WTC11 (cell line): ENCODE measurements at regions not wholly inside any gene's neighbourhood (a gene's known extent, or its start where the extent isn't known, plus 50 kb on each side); places are given as distances from the start of the nearest gene placed in this dataset.

ENCODE experiments used
- ATAC-seq: fragments of 200-7000 bp; cut with Tn5 transposase; 2 replicates; pipeline ENCODE4 v1.10.0; 2021; ENCODE audit warnings: mild to moderate bottlenecking, moderate library complexity
- CTCF ChIA-PET: fragments of 300-600 bp; sonication (Branson Sonifier 250); formaldehyde crosslinking; loops from one replicate; lab custom pipeline; 2021; ENCODE audit warnings: antibody characterized with exemption; lab: Charles Lee
- POLR2A ChIA-PET: fragments of 350-600 bp; sonication (Branson Sonifier 250); formaldehyde crosslinking; loops from one replicate; lab custom pipeline; 2021; ENCODE audit warnings: antibody characterized with exemption; lab: Charles Lee
- DNase-seq: peaks from one replicate; pipeline ENCODE4 v3.0.0; 2021; ENCODE audit warnings: low spot score
- H3K27ac Mint-ChIP-seq: 2 replicates; pipeline ENCODE4 v1.8.0; 2021; ENCODE audit warnings: mixed read lengths
- H3K27me3 Mint-ChIP-seq: 2 replicates; pipeline ENCODE4 v1.8.0; 2021; ENCODE audit warnings: low read depth, mild to moderate bottlenecking, moderate library complexity, mixed read lengths
- H3K36me3 Mint-ChIP-seq: 2 replicates; pipeline ENCODE4 v1.8.0; 2021; ENCODE audit warnings: mixed read lengths
- H3K4me1 Mint-ChIP-seq: 2 replicates; pipeline ENCODE4 v1.8.0; 2022; ENCODE audit warnings: mixed read lengths
- H3K4me3 Mint-ChIP-seq: 2 replicates; pipeline ENCODE4 v1.8.0; 2021; ENCODE audit warnings: mild to moderate bottlenecking, moderate library complexity, mixed read lengths
- H3K9me3 Mint-ChIP-seq: 2 replicates; pipeline ENCODE4 v1.8.0; 2021; ENCODE audit warnings: mixed read lengths
- EMX1 ChIP-seq: fragments of 250-450 bp; sonication (Bioruptor Pico); IDR thresholded peaks from 2 replicates; pipeline ENCODE4 v1.8.0; 2021; ENCODE audit warnings: mild to moderate bottlenecking
- ETV6 ChIP-seq: sonication (generic); formaldehyde crosslinking; IDR thresholded peaks from 2 replicates; pipeline ENCODE4 v1.8.1; 2022; ENCODE audit warnings: mild to moderate bottlenecking, missing genetic modification reagents
- FOXK1 ChIP-seq: sonication (generic); formaldehyde crosslinking; IDR thresholded peaks from 2 replicates; pipeline ENCODE4 v1.8.0; 2022; ENCODE audit warnings: mild to moderate bottlenecking, moderate library complexity, missing genetic modification reagents
- GTF2I ChIP-seq: fragments of 250-450 bp; sonication (Bioruptor Pico); conservative IDR thresholded peaks from 2 replicates; pipeline ENCODE4 v1.4.0; 2021; ENCODE audit warnings: mild to moderate bottlenecking
- NFE2L1 ChIP-seq: sonication (generic); formaldehyde crosslinking; IDR thresholded peaks from 2 replicates; pipeline ENCODE4 v1.8.1; 2023; ENCODE audit warnings: missing genetic modification reagents
- SOX15 ChIP-seq: fragments of 250-450 bp; sonication (Bioruptor Pico); IDR thresholded peaks from 2 replicates; pipeline ENCODE4 v1.9.0; 2021; ENCODE audit warnings: mild to moderate bottlenecking
- ZNF232 ChIP-seq: sonication (generic); formaldehyde crosslinking; IDR thresholded peaks from 2 replicates; pipeline ENCODE4 v1.8.0; 2022; ENCODE audit warnings: mild to moderate bottlenecking, missing genetic modification reagents
- ZNF263 ChIP-seq: sonication (generic); formaldehyde crosslinking; IDR thresholded peaks from 2 replicates; pipeline ENCODE4 v1.8.1; 2022; ENCODE audit warnings: low read depth, mild to moderate bottlenecking, moderate library complexity, missing genetic modification reagents
- TF ChIP-seq, protein P1 (sequence below): sonication (generic); formaldehyde crosslinking; IDR thresholded peaks from 2 replicates; pipeline ENCODE4 v1.8.1; 2023; ENCODE audit warnings: mild to moderate bottlenecking, missing genetic modification reagents, moderate library complexity
- TF ChIP-seq, protein P2 (sequence below): fragments of 250-450 bp; sonication (Bioruptor Pico); IDR thresholded peaks from 2 replicates; pipeline ENCODE4 v1.9.0; 2021; ENCODE audit warnings: mild to moderate bottlenecking
- TF ChIP-seq, protein P3 (sequence below): sonication (generic); formaldehyde crosslinking; IDR thresholded peaks from 2 replicates; pipeline ENCODE4 v1.8.0; 2023; ENCODE audit warnings: mild to moderate bottlenecking, missing genetic modification reagents
- TF ChIP-seq, protein P4 (sequence below): sonication (generic); formaldehyde crosslinking; IDR thresholded peaks from 2 replicates; pipeline ENCODE4 v1.8.1; 2022; ENCODE audit warnings: mild to moderate bottlenecking, missing genetic modification reagents, moderate library complexity, borderline replicate concordance
- TF ChIP-seq, protein P5 (sequence below): sonication (generic); formaldehyde crosslinking; IDR thresholded peaks from 2 replicates; pipeline ENCODE4 v1.8.1; 2022; ENCODE audit warnings: mild to moderate bottlenecking, moderate library complexity, missing genetic modification reagents
- TF ChIP-seq, protein P6 (sequence below): sonication (generic); formaldehyde crosslinking; IDR thresholded peaks from 2 replicates; pipeline ENCODE4 v1.8.1; 2023; ENCODE audit warnings: mild to moderate bottlenecking, missing genetic modification reagents, moderate library complexity

DNA sequence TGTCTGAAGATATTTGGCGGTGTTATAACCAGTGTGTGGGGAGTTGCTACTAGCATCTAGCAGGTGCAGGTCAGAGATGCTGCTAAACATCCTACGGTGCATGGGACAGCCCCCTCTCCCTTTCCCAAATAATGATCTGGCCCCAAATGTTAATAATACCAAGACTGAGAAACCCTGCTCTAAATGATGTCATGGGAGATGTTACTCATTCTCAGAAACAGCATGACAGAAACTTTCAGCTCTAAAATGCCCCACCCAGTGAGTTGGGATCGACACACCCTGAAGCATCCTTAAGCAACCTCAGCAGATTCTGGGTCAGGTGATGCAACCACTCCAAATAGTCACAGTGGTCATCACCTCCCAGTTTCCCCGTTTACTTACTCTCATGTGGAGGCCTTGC is 108.8 kb upstream of the MPP7 start:
- ChIA-PET CTCF (no interaction called here), POLR2A (no interaction called here)
- Mint-ChIP-seq H3K4me1 (no peaks in the 10 kb centered on the region), H3K36me3 (peaks cover 7% of the 10 kb centered on the region), H3K4me3 (no peak overlapping the region), H3K9me3 (peaks cover 47% of the 10 kb centered on the region), H3K27ac (no peak overlapping the region), H3K27me3 (peaks cover 4% of the 10 kb centered on the region)
- TF ChIP-seq EMX1 (CRISPR knock-in tag) = no peak
- TF ChIP-seq, protein P1, sequence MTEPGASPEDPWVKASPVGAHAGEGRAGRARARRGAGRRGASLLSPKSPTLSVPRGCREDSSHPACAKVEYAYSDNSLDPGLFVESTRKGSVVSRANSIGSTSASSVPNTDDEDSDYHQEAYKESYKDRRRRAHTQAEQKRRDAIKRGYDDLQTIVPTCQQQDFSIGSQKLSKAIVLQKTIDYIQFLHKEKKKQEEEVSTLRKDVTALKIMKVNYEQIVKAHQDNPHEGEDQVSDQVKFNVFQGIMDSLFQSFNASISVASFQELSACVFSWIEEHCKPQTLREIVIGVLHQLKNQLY (CRISPR knock-in tag) = no peak
- TF ChIP-seq SOX15 = no peak
- TF ChIP-seq ETV6 (CRISPR knock-in tag) = no peak
- TF ChIP-seq, protein P2, sequence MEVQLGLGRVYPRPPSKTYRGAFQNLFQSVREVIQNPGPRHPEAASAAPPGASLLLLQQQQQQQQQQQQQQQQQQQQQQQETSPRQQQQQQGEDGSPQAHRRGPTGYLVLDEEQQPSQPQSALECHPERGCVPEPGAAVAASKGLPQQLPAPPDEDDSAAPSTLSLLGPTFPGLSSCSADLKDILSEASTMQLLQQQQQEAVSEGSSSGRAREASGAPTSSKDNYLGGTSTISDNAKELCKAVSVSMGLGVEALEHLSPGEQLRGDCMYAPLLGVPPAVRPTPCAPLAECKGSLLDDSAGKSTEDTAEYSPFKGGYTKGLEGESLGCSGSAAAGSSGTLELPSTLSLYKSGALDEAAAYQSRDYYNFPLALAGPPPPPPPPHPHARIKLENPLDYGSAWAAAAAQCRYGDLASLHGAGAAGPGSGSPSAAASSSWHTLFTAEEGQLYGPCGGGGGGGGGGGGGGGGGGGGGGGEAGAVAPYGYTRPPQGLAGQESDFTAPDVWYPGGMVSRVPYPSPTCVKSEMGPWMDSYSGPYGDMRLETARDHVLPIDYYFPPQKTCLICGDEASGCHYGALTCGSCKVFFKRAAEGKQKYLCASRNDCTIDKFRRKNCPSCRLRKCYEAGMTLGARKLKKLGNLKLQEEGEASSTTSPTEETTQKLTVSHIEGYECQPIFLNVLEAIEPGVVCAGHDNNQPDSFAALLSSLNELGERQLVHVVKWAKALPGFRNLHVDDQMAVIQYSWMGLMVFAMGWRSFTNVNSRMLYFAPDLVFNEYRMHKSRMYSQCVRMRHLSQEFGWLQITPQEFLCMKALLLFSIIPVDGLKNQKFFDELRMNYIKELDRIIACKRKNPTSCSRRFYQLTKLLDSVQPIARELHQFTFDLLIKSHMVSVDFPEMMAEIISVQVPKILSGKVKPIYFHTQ = no peak
- TF ChIP-seq, protein P3, sequence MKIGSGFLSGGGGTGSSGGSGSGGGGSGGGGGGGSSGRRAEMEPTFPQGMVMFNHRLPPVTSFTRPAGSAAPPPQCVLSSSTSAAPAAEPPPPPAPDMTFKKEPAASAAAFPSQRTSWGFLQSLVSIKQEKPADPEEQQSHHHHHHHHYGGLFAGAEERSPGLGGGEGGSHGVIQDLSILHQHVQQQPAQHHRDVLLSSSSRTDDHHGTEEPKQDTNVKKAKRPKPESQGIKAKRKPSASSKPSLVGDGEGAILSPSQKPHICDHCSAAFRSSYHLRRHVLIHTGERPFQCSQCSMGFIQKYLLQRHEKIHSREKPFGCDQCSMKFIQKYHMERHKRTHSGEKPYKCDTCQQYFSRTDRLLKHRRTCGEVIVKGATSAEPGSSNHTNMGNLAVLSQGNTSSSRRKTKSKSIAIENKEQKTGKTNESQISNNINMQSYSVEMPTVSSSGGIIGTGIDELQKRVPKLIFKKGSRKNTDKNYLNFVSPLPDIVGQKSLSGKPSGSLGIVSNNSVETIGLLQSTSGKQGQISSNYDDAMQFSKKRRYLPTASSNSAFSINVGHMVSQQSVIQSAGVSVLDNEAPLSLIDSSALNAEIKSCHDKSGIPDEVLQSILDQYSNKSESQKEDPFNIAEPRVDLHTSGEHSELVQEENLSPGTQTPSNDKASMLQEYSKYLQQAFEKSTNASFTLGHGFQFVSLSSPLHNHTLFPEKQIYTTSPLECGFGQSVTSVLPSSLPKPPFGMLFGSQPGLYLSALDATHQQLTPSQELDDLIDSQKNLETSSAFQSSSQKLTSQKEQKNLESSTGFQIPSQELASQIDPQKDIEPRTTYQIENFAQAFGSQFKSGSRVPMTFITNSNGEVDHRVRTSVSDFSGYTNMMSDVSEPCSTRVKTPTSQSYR = no peak
- TF ChIP-seq, protein P4, sequence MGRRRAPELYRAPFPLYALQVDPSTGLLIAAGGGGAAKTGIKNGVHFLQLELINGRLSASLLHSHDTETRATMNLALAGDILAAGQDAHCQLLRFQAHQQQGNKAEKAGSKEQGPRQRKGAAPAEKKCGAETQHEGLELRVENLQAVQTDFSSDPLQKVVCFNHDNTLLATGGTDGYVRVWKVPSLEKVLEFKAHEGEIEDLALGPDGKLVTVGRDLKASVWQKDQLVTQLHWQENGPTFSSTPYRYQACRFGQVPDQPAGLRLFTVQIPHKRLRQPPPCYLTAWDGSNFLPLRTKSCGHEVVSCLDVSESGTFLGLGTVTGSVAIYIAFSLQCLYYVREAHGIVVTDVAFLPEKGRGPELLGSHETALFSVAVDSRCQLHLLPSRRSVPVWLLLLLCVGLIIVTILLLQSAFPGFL (CRISPR knock-in tag) = no peak
- TF ChIP-seq, protein P5, sequence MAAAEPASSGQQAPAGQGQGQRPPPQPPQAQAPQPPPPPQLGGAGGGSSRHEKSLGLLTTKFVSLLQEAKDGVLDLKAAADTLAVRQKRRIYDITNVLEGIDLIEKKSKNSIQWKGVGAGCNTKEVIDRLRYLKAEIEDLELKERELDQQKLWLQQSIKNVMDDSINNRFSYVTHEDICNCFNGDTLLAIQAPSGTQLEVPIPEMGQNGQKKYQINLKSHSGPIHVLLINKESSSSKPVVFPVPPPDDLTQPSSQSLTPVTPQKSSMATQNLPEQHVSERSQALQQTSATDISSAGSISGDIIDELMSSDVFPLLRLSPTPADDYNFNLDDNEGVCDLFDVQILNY (CRISPR knock-in tag) = no peak
- TF ChIP-seq ZNF232 (CRISPR knock-in tag) = no peak
- no peak for TF ChIP-seq GTF2I (CRISPR knock-in tag)
- TF ChIP-seq FOXK1 = no peak
- no peak for TF ChIP-seq ZNF263 (CRISPR knock-in tag)
- ATAC-seq (no peak), DNase-seq (no peak)

DNA sequence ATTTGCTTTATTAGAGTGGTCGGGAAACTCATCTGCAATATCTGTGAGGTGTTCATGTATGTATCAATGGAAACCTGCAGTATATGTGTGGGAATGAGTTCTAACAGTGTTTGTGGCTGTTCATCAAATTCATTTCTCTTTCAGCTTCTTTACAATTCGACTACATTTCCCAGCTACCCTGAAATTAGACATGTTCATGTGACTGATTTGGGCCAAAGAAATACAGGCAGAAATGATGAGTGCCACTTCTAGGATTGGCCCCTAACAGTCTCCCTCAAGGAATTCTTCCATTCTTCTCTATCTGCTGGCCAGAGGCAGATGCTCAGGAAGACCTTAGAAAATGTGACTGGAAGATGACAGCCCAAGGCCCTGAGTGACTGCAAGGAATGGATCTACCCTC is 114.8 kb upstream of the WAC start:
- ChIA-PET POLR2A (no interaction called here), CTCF (no interaction called here)
- DNase-seq (no peak), ATAC-seq (no peak)
- Mint-ChIP-seq H3K4me1 (no peaks in the 10 kb centered on the region), H3K36me3 (peaks cover 7% of the 10 kb centered on the region), H3K4me3 (no peak overlapping the region), H3K27ac (no peak overlapping the region), H3K9me3 (peaks cover 28% of the 10 kb centered on the region), H3K27me3 (no peaks in the 10 kb centered on the region; the same call in 1 of the 2 replicates)
- TF ChIP-seq, protein P6, sequence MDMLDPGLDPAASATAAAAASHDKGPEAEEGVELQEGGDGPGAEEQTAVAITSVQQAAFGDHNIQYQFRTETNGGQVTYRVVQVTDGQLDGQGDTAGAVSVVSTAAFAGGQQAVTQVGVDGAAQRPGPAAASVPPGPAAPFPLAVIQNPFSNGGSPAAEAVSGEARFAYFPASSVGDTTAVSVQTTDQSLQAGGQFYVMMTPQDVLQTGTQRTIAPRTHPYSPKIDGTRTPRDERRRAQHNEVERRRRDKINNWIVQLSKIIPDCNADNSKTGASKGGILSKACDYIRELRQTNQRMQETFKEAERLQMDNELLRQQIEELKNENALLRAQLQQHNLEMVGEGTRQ (CRISPR knock-in tag) = peak; percentile 49; the same call in 1 of the 2 replicates
- TF ChIP-seq NFE2L1 (CRISPR knock-in tag) = no peak
